SH-SY5Y (cell line): ENCODE measurements at regions not wholly inside any gene's neighbourhood (a gene's known extent, or its start where the extent isn't known, plus 50 kb on each side); places are given as distances from the start of the nearest gene placed in this dataset.

Experiments used
- GATA2 ChIP-seq: IDR thresholded peaks from 2 replicates; pipeline ENCODE4 v1.6.1; 2011; ENCODE audit warnings: mild to moderate bottlenecking, low read depth, low read length
- GATA3 ChIP-seq: IDR thresholded peaks from 2 replicates; pipeline ENCODE4 v1.6.1; 2011; ENCODE audit warnings: low read depth, mild to moderate bottlenecking, low read length, moderate library complexity

- TF ChIP-seq GATA2 (no peak), GATA3 (no peak)
Observed at GRCh38 chr9:16247188-16247875, 623.1 kb downstream of the BNC2 start.
